ENCODE measurements at regions not wholly inside any gene's neighbourhood (a gene's known extent, or its start where the extent isn't known, plus 50 kb on each side); places are given as distances from the start of the nearest gene placed in this dataset.

GRCh38 chr13:34752283-34752960 lies 189.6 kb upstream of the NBEA start:
- no peak for DNase-seq (ENCODE audit: low spot score)

GRCh38 chr13:34756136-34756535 lies 185.9 kb upstream of the NBEA start:
- no peak for DNase-seq (ENCODE audit: low spot score)

- no peak for DNase-seq (ENCODE audit: low spot score)
Measured at GRCh38 chr13:34756572-34756971, 185.5 kb upstream of the NBEA start.

- no peak for DNase-seq (ENCODE audit: low spot score)
Measured at GRCh38 chr13:34757441-34757840, 184.6 kb upstream of the NBEA start.

GRCh38 chr13:34758628-34759027 lies 183.4 kb upstream of the NBEA start:
- no peak for DNase-seq (ENCODE audit: low spot score)

GRCh38 chr13:34762312-34762711 lies 179.8 kb upstream of the NBEA start:
- DNase-seq (ENCODE audit: low spot score) = no peak

GRCh38 chr13:34764246-34764645 lies 177.8 kb upstream of the NBEA start:
- DNase-seq (ENCODE audit: low spot score) = no peak

GRCh38 chr13:34765446-34766180 lies 176.5 kb upstream of the NBEA start:
- no peak for DNase-seq (ENCODE audit: low spot score)

- no peak for DNase-seq (ENCODE audit: low spot score)
Measured at GRCh38 chr13:34767778-34768177, 174.3 kb upstream of the NBEA start.

- no peak for DNase-seq (ENCODE audit: low spot score)
Measured at GRCh38 chr13:34772206-34772605, 169.9 kb upstream of the NBEA start.

- DNase-seq (ENCODE audit: low spot score) = no peak
Measured at GRCh38 chr13:34772881-34773280, 169.2 kb upstream of the NBEA start.

GRCh38 chr13:34776390-34776981 lies 165.6 kb upstream of the NBEA start:
- DNase-seq (ENCODE audit: low spot score) = no peak

GRCh38 chr13:34777089-34777913 lies 164.8 kb upstream of the NBEA start:
- DNase-seq (ENCODE audit: low spot score) = no peak

GRCh38 chr13:34777914-34778303 lies 164.2 kb upstream of the NBEA start:
- DNase-seq (ENCODE audit: low spot score) = no peak

- DNase-seq (ENCODE audit: low spot score) = no peak
Measured at GRCh38 chr13:34779171-34779570, 162.9 kb upstream of the NBEA start.

GRCh38 chr13:34793301-34793700 lies 148.8 kb upstream of the NBEA start:
- no peak for DNase-seq (ENCODE audit: low spot score)

- no peak for DNase-seq (ENCODE audit: low spot score)
Measured at GRCh38 chr13:34803756-34804155, 138.3 kb upstream of the NBEA start.

- no peak for DNase-seq (ENCODE audit: low spot score)
Measured at GRCh38 chr13:34805347-34805746, 136.7 kb upstream of the NBEA start.

GRCh38 chr13:34808649-34809048 lies 133.4 kb upstream of the NBEA start:
- DNase-seq (ENCODE audit: low spot score) = no peak

GRCh38 chr13:34810996-34811395 lies 131.1 kb upstream of the NBEA start:
- no peak for DNase-seq (ENCODE audit: low spot score)

- no peak for DNase-seq (ENCODE audit: low spot score)
Measured at GRCh38 chr13:34815526-34815925, 126.5 kb upstream of the NBEA start.

- DNase-seq (ENCODE audit: low spot score) = no peak
Measured at GRCh38 chr13:34816245-34816884, 125.7 kb upstream of the NBEA start.
